ENCODE measurements at regions not wholly inside any gene's neighbourhood (a gene's known extent, or its start where the extent isn't known, plus 50 kb on each side); places are given as distances from the start of the nearest gene placed in this dataset.

- TF ChIP-seq, protein P1, sequence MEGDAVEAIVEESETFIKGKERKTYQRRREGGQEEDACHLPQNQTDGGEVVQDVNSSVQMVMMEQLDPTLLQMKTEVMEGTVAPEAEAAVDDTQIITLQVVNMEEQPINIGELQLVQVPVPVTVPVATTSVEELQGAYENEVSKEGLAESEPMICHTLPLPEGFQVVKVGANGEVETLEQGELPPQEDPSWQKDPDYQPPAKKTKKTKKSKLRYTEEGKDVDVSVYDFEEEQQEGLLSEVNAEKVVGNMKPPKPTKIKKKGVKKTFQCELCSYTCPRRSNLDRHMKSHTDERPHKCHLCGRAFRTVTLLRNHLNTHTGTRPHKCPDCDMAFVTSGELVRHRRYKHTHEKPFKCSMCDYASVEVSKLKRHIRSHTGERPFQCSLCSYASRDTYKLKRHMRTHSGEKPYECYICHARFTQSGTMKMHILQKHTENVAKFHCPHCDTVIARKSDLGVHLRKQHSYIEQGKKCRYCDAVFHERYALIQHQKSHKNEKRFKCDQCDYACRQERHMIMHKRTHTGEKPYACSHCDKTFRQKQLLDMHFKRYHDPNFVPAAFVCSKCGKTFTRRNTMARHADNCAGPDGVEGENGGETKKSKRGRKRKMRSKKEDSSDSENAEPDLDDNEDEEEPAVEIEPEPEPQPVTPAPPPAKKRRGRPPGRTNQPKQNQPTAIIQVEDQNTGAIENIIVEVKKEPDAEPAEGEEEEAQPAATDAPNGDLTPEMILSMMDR (conservative IDR thresholded peaks at IDR 0.05; ENCODE audit: low read depth, low read length), result no peak
- DNase-seq (ENCODE audit: low read depth), result no peak
- no peak overlapping the region for H3K4me3 ChIP-seq (ENCODE audit: low read depth, low read length)
These were observed 258.1 kb downstream of the DLL1 start for GRCh38 chr6:170032706-170033309.

DNA sequence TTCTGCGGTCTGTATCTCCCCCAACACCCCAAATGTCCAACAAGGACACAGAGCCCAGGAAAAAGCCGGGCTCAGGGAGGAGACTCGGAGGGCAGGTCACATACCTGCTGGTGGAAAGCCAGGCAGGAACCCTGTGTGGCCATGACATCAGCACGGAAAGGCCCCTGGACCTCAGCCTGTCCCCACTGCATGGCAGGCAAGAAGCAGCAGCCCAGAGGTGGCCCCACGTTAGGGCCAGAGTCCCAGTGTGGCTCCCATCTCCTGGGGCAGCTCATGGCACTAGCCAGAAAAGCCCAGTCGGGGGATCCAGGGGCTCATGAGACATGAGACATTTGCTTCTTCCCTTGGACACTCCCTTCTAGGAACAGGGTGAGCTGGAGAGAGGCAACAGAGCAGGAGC, 258.7 kb downstream of the DLL1 start:
- no peak overlapping the region for H3K4me3 ChIP-seq (ENCODE audit: low read depth, low read length)
- no peak for DNase-seq (ENCODE audit: low read depth)
- TF ChIP-seq, protein P1 (conservative IDR thresholded peaks at IDR 0.05; ENCODE audit: low read depth, low read length), result no peak

DNA sequence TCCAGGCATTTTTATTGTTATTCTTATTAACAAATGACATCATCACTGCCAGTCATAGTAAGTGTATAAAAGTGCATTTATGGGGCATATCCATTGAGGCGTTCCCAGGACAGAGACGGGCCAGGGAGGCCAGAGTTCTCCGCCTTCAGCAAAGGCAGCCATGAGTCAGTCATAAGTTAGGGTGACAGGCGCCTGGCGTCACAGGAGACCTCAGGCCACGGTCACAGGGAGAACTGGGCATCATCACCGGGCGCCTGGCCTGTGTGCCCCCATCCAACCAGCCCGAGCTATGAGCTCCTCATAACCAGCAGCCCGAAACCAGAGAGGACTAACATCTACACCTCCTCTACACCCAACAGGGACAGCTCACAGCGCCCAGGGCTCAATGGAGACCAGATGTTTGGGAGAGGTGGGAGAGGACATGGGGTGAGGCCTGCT, 259.2 kb downstream of the DLL1 start:
- no peak overlapping the region for H3K4me3 ChIP-seq (ENCODE audit: low read depth, low read length)
- no peak for DNase-seq (ENCODE audit: low read depth)
- TF ChIP-seq, protein P1 (conservative IDR thresholded peaks at IDR 0.05; ENCODE audit: low read depth, low read length), result no peak

DNA sequence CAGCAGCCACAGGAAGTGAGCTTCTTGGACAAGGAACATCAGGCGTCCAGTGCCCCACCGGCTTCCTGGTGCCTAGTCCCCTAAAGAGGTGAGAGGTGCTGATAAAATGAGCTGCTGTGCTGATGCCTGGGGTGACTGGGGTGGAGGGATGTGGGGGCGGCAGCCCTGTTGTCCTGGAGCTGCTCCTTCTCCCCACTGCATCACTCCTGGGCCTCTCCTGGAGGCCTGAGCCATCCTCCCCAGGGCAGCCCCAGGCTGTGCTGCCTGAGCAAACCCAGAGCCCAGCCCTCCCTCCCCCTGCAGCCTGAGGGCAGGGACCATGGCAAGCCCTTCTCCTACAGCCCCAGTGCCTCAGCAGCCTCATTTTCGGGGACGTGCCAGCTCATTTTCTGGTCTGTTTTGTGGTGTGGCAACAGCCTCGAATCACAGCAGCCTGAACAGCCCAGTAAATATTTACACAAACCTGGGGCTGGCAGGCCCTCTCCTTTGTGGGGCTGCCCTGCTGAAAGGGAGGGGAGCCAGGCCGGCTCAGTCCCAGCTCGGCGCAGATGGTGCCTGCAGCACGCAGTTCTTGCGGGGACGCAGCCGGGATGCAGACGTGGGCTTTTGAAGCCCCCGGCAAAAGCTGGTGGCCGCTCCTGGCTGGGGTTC, 259.9 kb downstream of the DLL1 start:
- no peak overlapping the region for H3K4me3 ChIP-seq (ENCODE audit: low read depth, low read length)
- no peak for DNase-seq (ENCODE audit: low read depth)
- TF ChIP-seq, protein P1 (conservative IDR thresholded peaks at IDR 0.05; ENCODE audit: low read depth, low read length), result no peak

DNA sequence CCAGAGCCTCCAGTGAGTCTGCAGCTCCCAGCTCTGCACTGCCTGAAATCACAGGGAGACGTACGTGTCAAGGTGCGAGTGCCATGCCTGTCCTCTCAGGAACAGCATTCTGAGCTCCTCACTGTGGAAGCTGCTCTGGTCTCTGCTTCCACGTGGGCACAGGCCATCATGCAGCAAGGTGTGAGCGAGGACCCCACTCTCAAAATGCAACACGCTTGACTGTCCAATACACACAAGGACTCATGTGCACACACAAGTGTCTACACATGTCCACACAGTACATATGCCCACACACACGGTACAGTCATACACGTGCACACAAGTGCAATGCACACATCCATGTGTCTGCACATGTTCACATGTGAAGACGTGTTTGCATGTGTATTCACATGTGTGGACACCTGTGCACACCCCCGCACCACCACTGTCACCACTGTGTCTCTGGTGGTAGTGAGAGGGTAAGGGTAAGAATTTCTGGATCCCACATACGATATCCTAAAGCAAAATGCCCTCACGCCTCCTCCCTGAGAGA, 260.5 kb downstream of the DLL1 start:
- no peak for DNase-seq (ENCODE audit: low read depth)
- TF ChIP-seq, protein P1 (conservative IDR thresholded peaks at IDR 0.05; ENCODE audit: low read depth, low read length), result no peak
- H3K4me3 ChIP-seq (ENCODE audit: low read depth, low read length), result no peak overlapping the region

GRCh38 chr6:170029416-170030283, 261.2 kb downstream of the DLL1 start:
- DNase-seq (ENCODE audit: low read depth), result no peak
- no peak overlapping the region for H3K4me3 ChIP-seq (ENCODE audit: low read depth, low read length)
- TF ChIP-seq, protein P1 (conservative IDR thresholded peaks at IDR 0.05; ENCODE audit: low read depth, low read length), result no peak

All from epithelial cell of proximal tubule (primary cell).